GM11168 (cell line): ENCODE measurements at regions not wholly inside any gene's neighbourhood (a gene's known extent, or its start where the extent isn't known, plus 50 kb on each side); places are given as distances from the start of the nearest gene placed in this dataset.
"Not testable (repeated sequence)": the region's sequence is repeated elsewhere in the genome, so short reads cannot be mapped to it uniquely, and the experiment has no call there.

ENCODE experiments used
- in situ Hi-C: fragments of 300-500 bp; cut with MboI; formaldehyde crosslinking; loops from one replicate; pipeline ENCODE4 v1.12.0; 2022; ENCODE audit warnings: low sequenced_read_pairs; ENCODE audit not compliant: unreplicated experiment

- in situ Hi-C loops: no loop called here
Measured at GRCh38 chr6:120279466-120280167, 930.1 kb upstream of the MAN1A1 start.

GRCh38 chr6:120278689-120279396 lies 929.3 kb upstream of the MAN1A1 start:
- in situ Hi-C loops: no loop called here

GRCh38 chr6:120274547-120274946 lies 925.0 kb upstream of the MAN1A1 start:
- in situ Hi-C loops: no loop called here

GRCh38 chr6:120273411-120273810 lies 923.9 kb upstream of the MAN1A1 start:
- in situ Hi-C loops: no loop called here

- in situ Hi-C loops: no loop called here
Measured at GRCh38 chr6:120272038-120272437, 922.5 kb upstream of the MAN1A1 start.

- in situ Hi-C loops: not testable (repeated sequence)
Measured at GRCh38 chr6:120268256-120268655, 918.7 kb upstream of the MAN1A1 start.

- in situ Hi-C loops: no loop called here
Measured at GRCh38 chr6:120262354-120262753, 912.8 kb upstream of the MAN1A1 start.

GRCh38 chr6:120260636-120261035 lies 911.1 kb upstream of the MAN1A1 start:
- in situ Hi-C loops: no loop called here

- in situ Hi-C loops: no loop called here
Measured at GRCh38 chr6:120254651-120255050, 905.1 kb upstream of the MAN1A1 start.

- in situ Hi-C loops: no loop called here
Measured at GRCh38 chr6:120248451-120248850, 898.9 kb upstream of the MAN1A1 start.

- in situ Hi-C loops: no loop called here
Measured at GRCh38 chr6:120237221-120237620, 887.7 kb upstream of the MAN1A1 start.

- in situ Hi-C loops: no loop called here
Measured at GRCh38 chr6:120230008-120230407, 880.4 kb upstream of the MAN1A1 start.

- in situ Hi-C loops: no loop called here
Measured at GRCh38 chr6:120228297-120228696, 878.7 kb upstream of the MAN1A1 start.

- in situ Hi-C loops: no loop called here
Measured at GRCh38 chr6:120219339-120219738, 869.8 kb upstream of the MAN1A1 start.

- in situ Hi-C loops: no loop called here
Measured at GRCh38 chr6:120214088-120214499, 864.5 kb upstream of the MAN1A1 start.

GRCh38 chr6:120211955-120212792 lies 862.6 kb upstream of the MAN1A1 start:
- in situ Hi-C loops: no loop called here

- in situ Hi-C loops: no loop called here
Measured at GRCh38 chr6:120202878-120203277, 853.3 kb upstream of the MAN1A1 start.

- in situ Hi-C loops: no loop called here
Measured at GRCh38 chr6:120200853-120201252, 851.3 kb upstream of the MAN1A1 start.

- in situ Hi-C loops: no loop called here
Measured at GRCh38 chr6:120198033-120198432, 848.5 kb upstream of the MAN1A1 start.

GRCh38 chr6:120186080-120186479 lies 836.5 kb upstream of the MAN1A1 start:
- in situ Hi-C loops: no loop called here

GRCh38 chr6:120173250-120173649 lies 823.7 kb upstream of the MAN1A1 start:
- in situ Hi-C loops: no loop called here
